Activated CD4-positive, alpha-beta T cell treated with anti-CD3 and anti-CD28 coated beads for 4 hours (primary cell): ENCODE measurements at regions not wholly inside any gene's neighbourhood (a gene's known extent, or its start where the extent isn't known, plus 50 kb on each side); places are given as distances from the start of the nearest gene placed in this dataset.
"Not testable (repeated sequence)": the region's sequence is repeated elsewhere in the genome, so short reads cannot be mapped to it uniquely, and the experiment has no call there.

Experiments used
- DNase-seq, 2 donors: peaks; one replicate each; pipeline ENCODE4 v3.0.0-alpha.2; 2020

GRCh38 chr4:103842076-103842475, 122.3 kb upstream of the TACR3 start:
- no peak for DNase-seq

GRCh38 chr4:103810308-103810707, 90.5 kb upstream of the TACR3 start:
- not testable (repeated sequence) for DNase-seq

GRCh38 chr4:103802766-103803165, 83.0 kb upstream of the TACR3 start:
- no peak for DNase-seq

GRCh38 chr4:103787057-103787456, 67.3 kb upstream of the TACR3 start:
- no peak for DNase-seq

GRCh38 chr4:103786593-103786992, 66.8 kb upstream of the TACR3 start:
- DNase-seq = no peak

- DNase-seq = no peak
Observed at GRCh38 chr4:103786014-103786413, 66.2 kb upstream of the TACR3 start.

GRCh38 chr4:103778221-103778620, 58.4 kb upstream of the TACR3 start:
- no peak for DNase-seq

- no peak for DNase-seq
Observed at GRCh38 chr4:103774326-103774825, 54.6 kb upstream of the TACR3 start.

GRCh38 chr4:103773691-103774231, 54.0 kb upstream of the TACR3 start:
- DNase-seq = no peak
